Fibroblast of pulmonary artery (primary cell): ENCODE measurements at regions not wholly inside any gene's neighbourhood (a gene's known extent, or its start where the extent isn't known, plus 50 kb on each side); places are given as distances from the start of the nearest gene placed in this dataset.
"Not testable (repeated sequence)": the region's sequence is repeated elsewhere in the genome, so short reads cannot be mapped to it uniquely, and the experiment has no call there.

Experiments used
- DNase-seq: peaks from one replicate; pipeline ENCODE4 v3.0.0-alpha.2; 2010; ENCODE audit warnings: low read depth
- H3K4me3 ChIP-seq: replicated peaks from 2 replicates; pipeline ENCODE4 v1.5.1; 2011; ENCODE audit warnings: low read depth, mild to moderate bottlenecking, control low read depth, low read length, moderate library complexity
- TF ChIP-seq, protein P1 (sequence below): IDR thresholded peaks from 2 replicates; pipeline ENCODE4 v1.5.1; 2011; ENCODE audit warnings: mild to moderate bottlenecking, control low read depth, low read length, inconsistent platforms; ENCODE audit errors: missing control alignments

DNA sequence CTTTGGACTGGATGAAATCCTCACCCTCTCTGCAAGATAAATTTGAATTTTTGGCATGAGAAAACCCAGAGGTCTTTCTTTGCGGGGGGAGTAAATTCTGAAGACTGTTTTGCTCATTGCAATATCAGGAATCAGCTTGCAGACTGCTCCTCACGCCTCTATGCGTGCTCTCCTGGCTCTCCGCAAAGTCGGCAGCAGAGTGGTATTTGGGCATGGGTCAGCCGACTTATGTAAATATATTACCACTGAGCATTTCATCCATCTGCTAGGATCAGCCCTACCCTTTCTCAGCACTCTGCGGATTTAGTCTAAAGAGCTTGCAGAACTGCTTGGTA is 288.0 kb downstream of the ASMT start:
- DNase-seq, result no peak
- TF ChIP-seq, protein P1, sequence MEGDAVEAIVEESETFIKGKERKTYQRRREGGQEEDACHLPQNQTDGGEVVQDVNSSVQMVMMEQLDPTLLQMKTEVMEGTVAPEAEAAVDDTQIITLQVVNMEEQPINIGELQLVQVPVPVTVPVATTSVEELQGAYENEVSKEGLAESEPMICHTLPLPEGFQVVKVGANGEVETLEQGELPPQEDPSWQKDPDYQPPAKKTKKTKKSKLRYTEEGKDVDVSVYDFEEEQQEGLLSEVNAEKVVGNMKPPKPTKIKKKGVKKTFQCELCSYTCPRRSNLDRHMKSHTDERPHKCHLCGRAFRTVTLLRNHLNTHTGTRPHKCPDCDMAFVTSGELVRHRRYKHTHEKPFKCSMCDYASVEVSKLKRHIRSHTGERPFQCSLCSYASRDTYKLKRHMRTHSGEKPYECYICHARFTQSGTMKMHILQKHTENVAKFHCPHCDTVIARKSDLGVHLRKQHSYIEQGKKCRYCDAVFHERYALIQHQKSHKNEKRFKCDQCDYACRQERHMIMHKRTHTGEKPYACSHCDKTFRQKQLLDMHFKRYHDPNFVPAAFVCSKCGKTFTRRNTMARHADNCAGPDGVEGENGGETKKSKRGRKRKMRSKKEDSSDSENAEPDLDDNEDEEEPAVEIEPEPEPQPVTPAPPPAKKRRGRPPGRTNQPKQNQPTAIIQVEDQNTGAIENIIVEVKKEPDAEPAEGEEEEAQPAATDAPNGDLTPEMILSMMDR, result no peak
- no peak overlapping the region for H3K4me3 ChIP-seq

GRCh38 chrX:1903236-1903935 is 288.5 kb downstream of the ASMT start:
- peak; percentile 16 for DNase-seq
- TF ChIP-seq, protein P1, result no peak
- no peak overlapping the region for H3K4me3 ChIP-seq

GRCh38 chrX:1904663-1905218 is 289.9 kb downstream of the ASMT start:
- TF ChIP-seq, protein P1, result no peak
- no peak overlapping the region for H3K4me3 ChIP-seq
- no peak for DNase-seq

DNA sequence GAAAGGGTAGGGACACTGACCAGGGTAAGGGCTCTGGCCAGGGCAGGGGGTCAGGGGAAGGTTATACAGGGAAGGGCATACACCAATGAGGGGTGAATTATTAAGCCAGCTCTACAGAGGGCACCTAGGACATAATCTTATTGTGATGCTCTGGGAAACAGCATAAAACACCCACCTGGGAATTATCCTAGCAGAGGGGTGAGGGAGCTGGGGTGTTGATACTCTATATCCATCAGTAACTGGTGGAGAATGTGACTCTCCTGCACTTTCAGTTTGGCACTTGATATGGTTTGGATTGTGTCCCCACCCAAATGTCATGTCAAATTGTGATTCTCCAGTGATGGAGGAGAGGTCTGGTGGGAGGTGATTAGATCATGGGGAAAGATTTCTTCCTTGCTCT is 291.2 kb downstream of the ASMT start:
- no peak for DNase-seq
- TF ChIP-seq, protein P1, result no peak
- H3K4me3 ChIP-seq, result no peak overlapping the region

DNA sequence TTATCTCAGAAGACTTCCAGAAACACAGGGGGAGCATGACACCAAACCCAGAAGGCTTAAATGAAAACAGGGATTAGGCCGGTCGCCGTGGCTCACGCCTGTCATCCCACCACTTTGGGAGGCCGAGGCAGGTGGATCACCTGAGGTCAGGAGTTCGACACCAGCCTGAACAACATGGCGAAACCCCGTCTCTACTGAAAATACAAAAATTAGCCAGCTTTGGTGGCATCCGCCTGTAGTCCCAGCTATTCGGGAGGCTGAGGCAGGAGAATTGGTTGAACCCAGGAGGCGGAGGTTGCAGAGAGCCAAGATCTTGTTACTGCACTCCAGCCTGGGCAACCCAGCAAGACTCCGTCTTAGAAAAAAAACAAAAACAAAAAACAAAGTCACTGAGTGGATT is 294.1 kb downstream of the ASMT start:
- H3K4me3 ChIP-seq, DNase-seq: not testable (repeated sequence)

GRCh38 chrX:1909419-1910206 is 294.8 kb downstream of the ASMT start:
- TF ChIP-seq, protein P1, result no peak
- no peak overlapping the region for H3K4me3 ChIP-seq
- DNase-seq, result no peak

GRCh38 chrX:1910207-1910470 is 295.3 kb downstream of the ASMT start:
- no peak overlapping the region for H3K4me3 ChIP-seq
- DNase-seq, result no peak
- TF ChIP-seq, protein P1, result no peak
